Kidney (tissue), 13 donors: ENCODE measurements at regions not wholly inside any gene's neighbourhood (a gene's known extent, or its start where the extent isn't known, plus 50 kb on each side); places are given as distances from the start of the nearest gene placed in this dataset.

Experiments used
- DNase-seq, 5 donors: peaks; one replicate each; pipeline ENCODE4 v3.0.0-alpha.2; 2013 to 2020
- FAIRE-seq: peaks from 2 replicates; lab custom pipeline; 2012; peaks lifted over from hg19 to GRCh38; lab: Jason Lieb, UNC
- H3K27ac ChIP-seq, 2 donors: one replicate each; pipeline ENCODE4 v1.7.0; 2013; ENCODE audit warnings: low read depth in 2 of 2, low read length in 2 of 2, inconsistent platforms in 1 of 2
- H3K27me3 ChIP-seq: one replicate; pipeline ENCODE4 v1.7.1; 2013; ENCODE audit warnings: low read length, inconsistent platforms; ENCODE audit not compliant: control insufficient read depth, insufficient read depth
- H3K36me3 ChIP-seq, 3 donors: one replicate each; pipeline versions ENCODE4 v1.7.0 to v1.7.1; 2013; ENCODE audit warnings: low read length in 3 of 3, control low read depth in 1 of 3, inconsistent platforms in 1 of 3; ENCODE audit not compliant: insufficient read depth in 3 of 3, control insufficient read depth in 2 of 3
- H3K4me1 ChIP-seq, 3 donors: one replicate each; pipeline versions ENCODE4 v1.7.0 to v1.7.1; 2013; ENCODE audit warnings: low read length in 3 of 3, inconsistent platforms in 1 of 3, low read depth in 1 of 3; ENCODE audit not compliant: control insufficient read depth in 2 of 3, insufficient read depth in 2 of 3
- H3K4me3 ChIP-seq, 3 donors: one replicate each; pipeline versions ENCODE4 v1.7.0 to v1.8.1; 2013; ENCODE audit warnings: low read length in 3 of 3, control low read depth in 1 of 3, inconsistent platforms in 1 of 3
- H3K9ac ChIP-seq, 3 donors: one replicate each; pipeline versions ENCODE4 v1.7.0 to v1.7.1; 2013; ENCODE audit warnings: low read length in 3 of 3, control low read depth in 1 of 3, inconsistent platforms in 1 of 3
- H3K9me3 ChIP-seq, 3 donors: one replicate each; pipeline versions ENCODE4 v1.7.0 to v1.7.1; 2013; ENCODE audit warnings: low read length in 3 of 3, control low read depth in 1 of 3, inconsistent platforms in 1 of 3; ENCODE audit not compliant: control insufficient read depth in 2 of 3, insufficient read depth in 1 of 3
- intact Hi-C: fragments of 100-400 bp; cut with DNase I; formaldehyde crosslinking; loops from one replicate; pipeline ENCODE4 v1.11.1; 2022
- TF ChIP-seq, protein P1 (sequence below): IDR thresholded peaks from 3 replicates; pipeline ENCODE4 v1.5.1; 2012; ENCODE audit warnings: mild to moderate bottlenecking, moderate library complexity, borderline replicate concordance; ENCODE audit not compliant: insufficient read depth; ENCODE audit errors: extremely low read depth
- donor health status: control.
- donor health status: control.
- donor health status: control.
- donor health status: control.
- donor health status: control.
- donor health status: DM: yes; HTN: yes; CAD: no.
- donor health status: Normal renal cell carcinoma (clear cell type).

DNA sequence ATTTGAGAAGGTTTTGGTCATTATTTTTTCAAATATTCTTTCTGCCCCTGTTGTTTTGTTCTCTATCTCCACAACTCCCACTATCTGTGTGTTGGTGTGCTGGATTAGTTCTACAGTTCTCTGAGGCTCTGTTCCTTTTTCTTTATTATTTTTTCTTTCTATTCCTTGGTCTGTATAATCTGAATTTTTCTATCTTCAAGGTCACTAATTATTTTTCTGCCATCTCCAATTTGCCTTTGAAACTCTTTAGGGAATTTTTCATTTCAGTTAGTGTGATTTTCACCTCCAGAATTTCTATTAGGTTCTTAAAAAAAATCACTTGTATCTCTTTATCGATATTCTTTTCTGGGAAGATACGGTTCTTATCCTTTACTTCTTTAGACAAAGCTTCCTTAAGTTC lies 82.1 kb upstream of the GGTLC1 start:
- no peaks in the 10 kb centered on the region for H3K4me1 ChIP-seq
- no peaks in the 10 kb centered on the region for H3K36me3 ChIP-seq
- H3K9me3 ChIP-seq: no peaks in the 10 kb centered on the region
- no peak for FAIRE-seq
- no peak overlapping the region for H3K9ac ChIP-seq
- no peak overlapping the region for H3K27ac ChIP-seq
- intact Hi-C loops: no loop called here
- no peaks in the 10 kb centered on the region for H3K27me3 ChIP-seq
- DNase-seq: no peak
- no peak overlapping the region for H3K4me3 ChIP-seq
- TF ChIP-seq, protein P1, sequence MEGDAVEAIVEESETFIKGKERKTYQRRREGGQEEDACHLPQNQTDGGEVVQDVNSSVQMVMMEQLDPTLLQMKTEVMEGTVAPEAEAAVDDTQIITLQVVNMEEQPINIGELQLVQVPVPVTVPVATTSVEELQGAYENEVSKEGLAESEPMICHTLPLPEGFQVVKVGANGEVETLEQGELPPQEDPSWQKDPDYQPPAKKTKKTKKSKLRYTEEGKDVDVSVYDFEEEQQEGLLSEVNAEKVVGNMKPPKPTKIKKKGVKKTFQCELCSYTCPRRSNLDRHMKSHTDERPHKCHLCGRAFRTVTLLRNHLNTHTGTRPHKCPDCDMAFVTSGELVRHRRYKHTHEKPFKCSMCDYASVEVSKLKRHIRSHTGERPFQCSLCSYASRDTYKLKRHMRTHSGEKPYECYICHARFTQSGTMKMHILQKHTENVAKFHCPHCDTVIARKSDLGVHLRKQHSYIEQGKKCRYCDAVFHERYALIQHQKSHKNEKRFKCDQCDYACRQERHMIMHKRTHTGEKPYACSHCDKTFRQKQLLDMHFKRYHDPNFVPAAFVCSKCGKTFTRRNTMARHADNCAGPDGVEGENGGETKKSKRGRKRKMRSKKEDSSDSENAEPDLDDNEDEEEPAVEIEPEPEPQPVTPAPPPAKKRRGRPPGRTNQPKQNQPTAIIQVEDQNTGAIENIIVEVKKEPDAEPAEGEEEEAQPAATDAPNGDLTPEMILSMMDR: no peak

DNA sequence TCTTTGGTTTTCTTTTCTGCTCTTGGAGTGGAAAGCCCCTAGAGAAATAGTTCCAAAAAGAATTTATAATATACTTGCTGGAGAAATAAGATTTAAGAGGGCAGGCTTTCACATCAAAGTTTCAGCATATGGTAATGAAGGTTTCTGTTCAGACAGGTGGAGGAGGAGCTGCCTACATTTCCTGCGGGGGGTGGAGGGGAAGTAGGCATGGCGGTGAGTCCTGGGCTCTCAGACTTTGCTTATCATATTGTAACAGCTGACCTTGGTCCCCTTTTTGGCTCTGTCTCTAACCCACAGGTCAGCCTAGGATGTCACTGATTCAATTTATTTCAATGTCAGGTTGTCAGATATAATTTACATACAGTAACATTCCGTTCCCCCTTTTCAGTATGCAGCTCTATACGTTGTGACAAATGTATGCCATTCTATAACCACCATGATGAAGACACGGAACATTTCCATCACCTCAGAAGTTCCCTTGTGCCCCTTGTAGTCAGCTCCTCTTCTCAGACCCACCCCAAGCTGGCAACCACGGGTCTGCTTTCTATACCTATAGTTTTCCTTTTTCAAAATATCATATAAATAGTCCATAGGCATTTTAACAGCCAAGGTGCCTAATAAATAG lies 77.6 kb upstream of the GGTLC1 start:
- Histone ChIP-seq H3K4me1 (no peaks in the 10 kb centered on the region), H3K9me3 (no peaks in the 10 kb centered on the region), H3K27me3 (no peaks in the 10 kb centered on the region), H3K27ac (no peak overlapping the region), H3K9ac (no peak overlapping the region), H3K36me3 (no peaks in the 10 kb centered on the region), H3K4me3 (no peak overlapping the region)
- TF ChIP-seq, protein P1: no peak
- FAIRE-seq (no peak), DNase-seq (no peak)
- intact Hi-C loops: no loop called here

DNA sequence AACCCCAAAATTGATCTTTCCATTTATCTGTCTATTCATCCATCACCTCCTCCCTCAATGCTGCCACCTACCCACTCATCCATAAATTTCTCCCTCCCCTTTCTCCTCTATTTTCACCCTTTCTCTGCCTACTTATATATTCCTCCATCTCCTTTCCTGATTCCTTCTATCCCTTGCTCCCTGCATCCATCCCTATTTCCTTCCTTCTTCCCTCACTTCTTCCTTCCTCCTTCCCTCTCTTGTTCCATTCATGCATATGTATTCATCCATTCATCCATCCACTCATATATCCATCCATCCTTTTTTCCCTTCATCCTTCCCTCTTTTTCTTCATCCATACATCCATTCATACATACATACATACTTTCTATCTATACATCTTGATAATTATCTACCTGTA lies 76.3 kb upstream of the GGTLC1 start:
- H3K27me3 ChIP-seq: no peaks in the 10 kb centered on the region
- H3K36me3 ChIP-seq: no peaks in the 10 kb centered on the region
- FAIRE-seq (no peak), DNase-seq (no peak)
- H3K4me3 ChIP-seq: no peak overlapping the region
- intact Hi-C loops: no loop called here
- H3K4me1 ChIP-seq: no peaks in the 10 kb centered on the region
- TF ChIP-seq, protein P1: no peak
- H3K27ac ChIP-seq: no peak overlapping the region
- H3K9ac ChIP-seq: no peak overlapping the region
- H3K9me3 ChIP-seq: no peaks in the 10 kb centered on the region

DNA sequence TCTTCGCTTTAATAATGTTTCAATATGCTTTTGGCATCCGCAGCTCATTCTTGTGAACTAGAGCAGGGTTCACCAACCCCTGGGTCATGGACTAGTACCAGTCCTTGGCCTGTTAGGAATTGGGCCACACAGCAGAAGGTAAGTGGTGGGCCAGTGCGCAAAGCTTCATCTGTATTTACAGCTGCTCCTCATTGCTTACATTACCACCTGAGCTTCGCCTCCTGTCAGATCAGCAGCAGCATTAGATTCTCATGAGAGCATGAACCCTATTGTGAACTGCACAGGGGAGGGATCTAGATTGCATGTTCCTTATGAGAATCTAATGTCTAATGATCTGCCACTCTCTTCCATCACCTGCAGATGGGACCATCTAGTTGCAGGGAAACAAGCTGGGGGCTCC lies 75.5 kb upstream of the GGTLC1 start:
- no peak for FAIRE-seq
- Histone ChIP-seq H3K9ac (no peak overlapping the region), H3K4me1 (no peaks in the 10 kb centered on the region), H3K36me3 (no peaks in the 10 kb centered on the region), H3K27me3 (no peaks in the 10 kb centered on the region), H3K27ac (no peak overlapping the region), H3K9me3 (no peaks in the 10 kb centered on the region), H3K4me3 (no peak overlapping the region)
- TF ChIP-seq, protein P1: no peak
- intact Hi-C loops: no loop called here
- DNase-seq: no peak
